Sigmoid colon (tissue), 6 donors: ENCODE measurements at regions not wholly inside any gene's neighbourhood (a gene's known extent, or its start where the extent isn't known, plus 50 kb on each side); places are given as distances from the start of the nearest gene placed in this dataset.

Experiments used
- DNase-seq: peaks from one replicate; pipeline ENCODE4 v3.0.0-alpha.2; 2019
- H3K27ac ChIP-seq, 4 donors: fragments of 200-600 bp; sonication (generic); one replicate each; pipeline ENCODE4 v1.5.1; 2016 to 2019; ENCODE audit warnings: mild to moderate bottlenecking in 1 of 4
- H3K27me3 ChIP-seq, 3 donors: fragments of 200-600 bp; sonication (generic); one replicate each; pipeline ENCODE4 v1.5.1; 2019; ENCODE audit warnings: mild to moderate bottlenecking in 1 of 3
- H3K36me3 ChIP-seq, 4 donors: fragments of 200-600 bp; sonication (generic); one replicate each; pipeline ENCODE4 v1.5.1; 2016 to 2019
- H3K4me1 ChIP-seq, 4 donors: fragments of 200-600 bp; sonication (generic); one replicate each; pipeline ENCODE4 v1.5.1; 2017 to 2019
- H3K4me3 ChIP-seq, 4 donors: fragments of 200-600 bp; sonication (generic); one replicate each; pipeline ENCODE4 v1.5.1; 2017 to 2019; ENCODE audit warnings: mild to moderate bottlenecking in 2 of 4, moderate library complexity in 1 of 4
- H3K9me3 ChIP-seq, 4 donors: fragments of 200-600 bp in 3 of 4; sonication (generic) in 3 of 4; one replicate each; pipeline versions ENCODE4 v1.5.1 to v1.6.1; 2013 to 2019
- EP300 ChIP-seq, 4 donors: sonication (generic); formaldehyde crosslinking; IDR thresholded peaks; one replicate each; pipeline ENCODE4 v1.6.1; 2017; ENCODE audit warnings: antibody characterized with exemption in 4 of 4
- POLR2A ChIP-seq, 2 donors: fragments of 450-650 bp; IDR thresholded peaks; one replicate each; pipeline ENCODE4 v1.6.1; 2016; ENCODE audit warnings: antibody characterized with exemption in 2 of 2, mild to moderate bottlenecking in 2 of 2, moderate library complexity in 2 of 2
- POLR2AphosphoS5 ChIP-seq, 4 donors: sonication (generic); formaldehyde crosslinking; IDR thresholded peaks; one replicate each; pipeline ENCODE4 v1.6.1; 2017; ENCODE audit warnings: antibody characterized with exemption in 4 of 4
- WGBS, 2 donors: extraction: QIAGEN DNeasy Blood & Tissue Kit; methylation state at CpG; one replicate each; pipeline ENCODE4 v1.1.7; 2013; 5-methylcytosine and 5-hydroxymethylcytosine counted together
- intact Hi-C: fragments of 100-400 bp; cut with DNase I; formaldehyde crosslinking; loops from one replicate; pipeline ENCODE4 v1.15.1; 2023
- TF ChIP-seq, protein P1 (sequence below), 4 experiments: fragments of 450-650 bp in 3 of 4; fragments of 200-600 bp in 1 of 4; IDR thresholded peaks; one replicate each; pipeline ENCODE4 v1.5.1; 2016 to 2019; ENCODE audit warnings: antibody characterized with exemption in 4 of 4, mild to moderate bottlenecking in 3 of 4, moderate library complexity in 2 of 4
- donor health status: healthy with polysubstance abuse.
- donor health status: healthy.

DNA sequence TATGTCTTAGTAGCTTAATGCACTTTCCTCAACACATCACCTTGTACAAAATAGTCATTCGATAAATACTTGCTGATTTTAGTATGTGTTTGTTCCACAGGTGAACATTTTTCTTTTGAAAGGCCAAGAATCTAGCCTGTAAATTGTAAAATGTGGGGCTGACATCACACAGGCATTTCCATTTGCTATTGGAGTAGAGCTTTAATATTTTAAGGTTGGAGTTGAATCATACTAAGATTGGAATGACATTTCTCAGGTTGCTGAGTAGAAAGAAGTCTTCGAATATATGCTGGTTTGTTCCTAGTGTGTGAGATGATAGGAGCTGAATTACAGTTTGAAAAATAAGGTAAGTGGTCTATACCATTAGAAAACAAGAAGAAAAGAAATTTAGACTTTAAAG lies 112.3 kb upstream of the FRY start:
- Histone ChIP-seq H3K9me3 (no peaks in the 10 kb centered on the region), H3K4me3 (no peak overlapping the region), H3K27me3 (no peaks in the 10 kb centered on the region), H3K4me1 (no peaks in the 10 kb centered on the region), H3K36me3 (no peaks in the 10 kb centered on the region), H3K27ac (no peak overlapping the region)
- no peak for DNase-seq
- WGBS, 2 donors: 94 to 95% methylated on average over 2 of the region's 2 CpGs
- TF ChIP-seq, protein P1, sequence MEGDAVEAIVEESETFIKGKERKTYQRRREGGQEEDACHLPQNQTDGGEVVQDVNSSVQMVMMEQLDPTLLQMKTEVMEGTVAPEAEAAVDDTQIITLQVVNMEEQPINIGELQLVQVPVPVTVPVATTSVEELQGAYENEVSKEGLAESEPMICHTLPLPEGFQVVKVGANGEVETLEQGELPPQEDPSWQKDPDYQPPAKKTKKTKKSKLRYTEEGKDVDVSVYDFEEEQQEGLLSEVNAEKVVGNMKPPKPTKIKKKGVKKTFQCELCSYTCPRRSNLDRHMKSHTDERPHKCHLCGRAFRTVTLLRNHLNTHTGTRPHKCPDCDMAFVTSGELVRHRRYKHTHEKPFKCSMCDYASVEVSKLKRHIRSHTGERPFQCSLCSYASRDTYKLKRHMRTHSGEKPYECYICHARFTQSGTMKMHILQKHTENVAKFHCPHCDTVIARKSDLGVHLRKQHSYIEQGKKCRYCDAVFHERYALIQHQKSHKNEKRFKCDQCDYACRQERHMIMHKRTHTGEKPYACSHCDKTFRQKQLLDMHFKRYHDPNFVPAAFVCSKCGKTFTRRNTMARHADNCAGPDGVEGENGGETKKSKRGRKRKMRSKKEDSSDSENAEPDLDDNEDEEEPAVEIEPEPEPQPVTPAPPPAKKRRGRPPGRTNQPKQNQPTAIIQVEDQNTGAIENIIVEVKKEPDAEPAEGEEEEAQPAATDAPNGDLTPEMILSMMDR (IDR thresholded peaks at IDR 0.05): no peak
- no peak for TF ChIP-seq POLR2AphosphoS5 (IDR thresholded peaks at IDR 0.05)
- TF ChIP-seq EP300 (IDR thresholded peaks at IDR 0.05): no peak
- no peak for TF ChIP-seq POLR2A (IDR thresholded peaks at IDR 0.05)
- intact Hi-C loops: no loop called here

DNA sequence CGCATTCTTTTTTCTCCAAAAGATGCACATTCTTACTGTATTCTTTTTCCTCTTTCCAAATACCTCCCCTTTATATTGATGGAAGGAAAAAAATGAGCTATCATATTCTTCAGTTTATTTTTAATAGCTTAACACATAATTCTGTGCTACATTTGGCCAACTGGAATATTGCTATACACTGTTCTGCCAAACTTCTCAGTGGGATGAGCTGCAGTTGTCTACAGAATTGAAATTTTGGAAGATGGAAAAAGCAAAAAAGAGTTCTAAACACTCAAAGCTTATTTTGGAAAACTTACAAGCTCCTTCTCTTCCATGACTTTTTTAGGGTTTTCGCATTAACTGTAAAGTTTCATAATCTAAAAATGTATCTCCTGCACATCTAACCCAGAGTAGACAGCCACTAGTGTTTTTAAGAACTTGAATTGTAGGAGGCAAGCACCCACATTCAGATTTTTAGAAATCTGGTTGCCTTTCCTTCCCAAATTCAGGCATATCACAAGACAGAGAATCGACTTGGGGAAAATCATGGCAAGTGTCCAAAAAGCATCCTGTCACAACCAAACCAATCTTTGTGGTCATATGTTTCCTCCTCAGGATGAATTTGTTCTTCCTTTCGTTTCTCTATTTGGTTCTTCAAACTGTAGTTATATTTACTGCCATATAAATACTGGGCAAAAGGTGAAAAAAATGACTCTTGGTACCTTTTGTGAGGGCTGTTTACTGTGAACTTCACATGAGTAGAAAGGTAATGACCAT lies 111.4 kb upstream of the FRY start:
- TF ChIP-seq, protein P1 (IDR thresholded peaks at IDR 0.05): no peak
- TF ChIP-seq POLR2A (IDR thresholded peaks at IDR 0.05): no peak
- no peak for TF ChIP-seq POLR2AphosphoS5 (IDR thresholded peaks at IDR 0.05)
- no peak for TF ChIP-seq EP300 (IDR thresholded peaks at IDR 0.05)
- no peak overlapping the region for H3K4me3 ChIP-seq
- H3K27ac ChIP-seq: no peak overlapping the region
- no peaks in the 10 kb centered on the region for H3K9me3 ChIP-seq
- no peaks in the 10 kb centered on the region for H3K27me3 ChIP-seq
- WGBS, 2 donors: 48 to 49% methylated on average over 4 of the region's 4 CpGs
- no peaks in the 10 kb centered on the region for H3K4me1 ChIP-seq
- DNase-seq: no peak
- intact Hi-C loops: no loop called here
- no peaks in the 10 kb centered on the region for H3K36me3 ChIP-seq

DNA sequence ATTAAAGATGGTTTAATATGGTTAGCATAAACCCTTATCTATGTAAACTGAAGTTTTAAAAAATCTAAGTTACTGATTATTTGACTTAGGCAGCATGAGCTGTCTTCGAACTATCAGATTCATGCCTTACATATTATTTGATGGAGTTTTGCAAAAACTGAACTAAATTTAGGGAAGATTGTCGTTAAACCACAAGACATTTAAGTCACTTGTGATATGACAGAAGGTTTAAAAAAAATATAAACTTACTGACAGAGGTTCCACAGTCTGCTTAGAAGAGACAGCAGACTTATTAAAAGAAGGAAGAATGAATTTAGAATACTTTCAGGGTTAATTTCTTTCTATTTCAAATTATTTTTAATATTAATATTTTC lies 110.9 kb upstream of the FRY start:
- WGBS, 2 donors: 28 to 31% methylated on average over 2 of the region's 2 CpGs
- no peak for DNase-seq
- Histone ChIP-seq H3K27me3 (no peaks in the 10 kb centered on the region), H3K27ac (no peak overlapping the region), H3K9me3 (no peaks in the 10 kb centered on the region), H3K4me3 (no peak overlapping the region), H3K4me1 (no peaks in the 10 kb centered on the region), H3K36me3 (no peaks in the 10 kb centered on the region)
- TF ChIP-seq, protein P1 (IDR thresholded peaks at IDR 0.05): no peak
- TF ChIP-seq POLR2A (IDR thresholded peaks at IDR 0.05) (no peak), EP300 (IDR thresholded peaks at IDR 0.05) (no peak), POLR2AphosphoS5 (IDR thresholded peaks at IDR 0.05) (no peak)
- intact Hi-C loops: no loop called here

DNA sequence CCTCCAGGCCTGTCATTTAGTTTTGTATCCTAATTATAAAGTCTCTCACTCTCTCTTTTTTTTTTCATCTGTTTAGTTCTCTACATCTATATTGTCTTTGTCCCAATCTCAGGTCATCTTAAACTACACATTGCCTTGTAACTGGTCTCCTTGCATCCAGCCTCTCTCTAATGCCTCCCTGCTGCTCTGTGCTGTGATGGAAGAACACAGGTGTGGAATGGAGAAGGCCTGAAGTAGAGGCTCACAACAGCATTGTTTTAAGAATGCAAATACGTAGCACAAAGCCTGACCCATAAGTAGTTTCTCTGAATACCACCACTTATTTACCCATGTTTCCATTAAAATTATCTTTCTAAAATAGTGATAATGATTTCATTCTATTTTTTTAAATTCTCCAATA lies 108.8 kb upstream of the FRY start:
- Histone ChIP-seq H3K4me3 (no peak overlapping the region), H3K36me3 (no peaks in the 10 kb centered on the region), H3K27me3 (no peaks in the 10 kb centered on the region), H3K9me3 (no peaks in the 10 kb centered on the region), H3K4me1 (no peaks in the 10 kb centered on the region), H3K27ac (no peak overlapping the region)
- TF ChIP-seq POLR2A (IDR thresholded peaks at IDR 0.05): no peak
- DNase-seq: no peak
- 94 to 96% methylated on average over 1 of the region's 1 CpG for WGBS, 2 donors
- intact Hi-C loops: no loop called here

DNA sequence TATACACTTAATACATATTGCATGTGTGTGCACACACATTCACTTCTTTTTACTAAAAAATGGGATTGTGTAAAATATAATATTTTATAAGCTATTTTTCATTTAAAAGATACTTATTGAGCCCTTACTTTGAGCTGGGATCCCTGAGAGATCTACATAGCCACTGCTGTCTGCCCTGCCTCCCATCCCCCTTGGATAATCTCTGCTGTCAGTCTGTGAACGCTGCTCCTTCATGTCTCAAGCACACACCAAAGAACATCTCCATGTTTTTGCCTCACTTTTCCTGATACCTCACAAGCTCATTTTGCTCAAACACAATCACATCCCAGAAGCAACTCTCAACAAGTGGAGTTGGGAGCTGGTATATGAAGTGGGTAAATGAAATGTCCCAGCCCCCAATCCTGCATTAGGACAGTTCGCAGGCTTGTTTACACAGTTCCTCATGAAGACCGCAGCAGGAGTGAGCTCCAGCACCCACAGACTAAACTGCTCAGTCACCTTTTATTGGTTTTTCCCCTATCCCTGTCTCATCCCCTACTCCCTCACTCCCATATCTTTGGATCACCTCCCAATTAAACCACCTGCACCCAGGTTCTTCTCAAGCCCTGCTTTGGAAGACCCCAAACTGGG lies 108.3 kb upstream of the FRY start:
- TF ChIP-seq, protein P1 (IDR thresholded peaks at IDR 0.05): no peak
- no peak for TF ChIP-seq EP300 (IDR thresholded peaks at IDR 0.05)
- no peak for TF ChIP-seq POLR2A (IDR thresholded peaks at IDR 0.05)
- no peak for TF ChIP-seq POLR2AphosphoS5 (IDR thresholded peaks at IDR 0.05)
- no peaks in the 10 kb centered on the region for H3K9me3 ChIP-seq
- no peaks in the 10 kb centered on the region for H3K27me3 ChIP-seq
- no peak overlapping the region for H3K27ac ChIP-seq
- no peak for DNase-seq
- H3K4me1 ChIP-seq: no peaks in the 10 kb centered on the region
- no peaks in the 10 kb centered on the region for H3K36me3 ChIP-seq
- intact Hi-C loops: no loop called here
- H3K4me3 ChIP-seq: no peak overlapping the region
- WGBS, 2 donors: 79 to 90% methylated on average over 3 of the region's 3 CpGs
